ENCODE measurements at regions not wholly inside any gene's neighbourhood (a gene's known extent, or its start where the extent isn't known, plus 50 kb on each side); places are given as distances from the start of the nearest gene placed in this dataset.
"Not testable (repeated sequence)": the region's sequence is repeated elsewhere in the genome, so short reads cannot be mapped to it uniquely, and the experiment has no call there.

GRCh38 chr2:121157481-121157880, 127.5 kb downstream of the TFCP2L1 start:
- not testable (repeated sequence) for TF ChIP-seq CTCF, POLR2A (IDR thresholded peaks at IDR 0.05)
